PC-9 (cell line): ENCODE measurements at regions not wholly inside any gene's neighbourhood (a gene's known extent, or its start where the extent isn't known, plus 50 kb on each side); places are given as distances from the start of the nearest gene placed in this dataset.

ENCODE experiments used
- EZH2 ChIP-seq: fragments of 200-600 bp; sonication (generic); IDR thresholded peaks from 2 replicates; pipeline ENCODE4 v1.8.0; 2017; ENCODE audit warnings: antibody characterized with exemption, low read depth
- TF ChIP-seq, protein P1 (sequence below): fragments of 200-600 bp; sonication (generic); conservative IDR thresholded peaks from 2 replicates; pipeline ENCODE4 v1.6.1; 2017; ENCODE audit warnings: mixed run types, antibody characterized with exemption, mild to moderate bottlenecking, moderate library complexity

GRCh38 chr10:106502641-106503040, 661.9 kb downstream of the SORCS1 start:
- TF ChIP-seq, protein P1, sequence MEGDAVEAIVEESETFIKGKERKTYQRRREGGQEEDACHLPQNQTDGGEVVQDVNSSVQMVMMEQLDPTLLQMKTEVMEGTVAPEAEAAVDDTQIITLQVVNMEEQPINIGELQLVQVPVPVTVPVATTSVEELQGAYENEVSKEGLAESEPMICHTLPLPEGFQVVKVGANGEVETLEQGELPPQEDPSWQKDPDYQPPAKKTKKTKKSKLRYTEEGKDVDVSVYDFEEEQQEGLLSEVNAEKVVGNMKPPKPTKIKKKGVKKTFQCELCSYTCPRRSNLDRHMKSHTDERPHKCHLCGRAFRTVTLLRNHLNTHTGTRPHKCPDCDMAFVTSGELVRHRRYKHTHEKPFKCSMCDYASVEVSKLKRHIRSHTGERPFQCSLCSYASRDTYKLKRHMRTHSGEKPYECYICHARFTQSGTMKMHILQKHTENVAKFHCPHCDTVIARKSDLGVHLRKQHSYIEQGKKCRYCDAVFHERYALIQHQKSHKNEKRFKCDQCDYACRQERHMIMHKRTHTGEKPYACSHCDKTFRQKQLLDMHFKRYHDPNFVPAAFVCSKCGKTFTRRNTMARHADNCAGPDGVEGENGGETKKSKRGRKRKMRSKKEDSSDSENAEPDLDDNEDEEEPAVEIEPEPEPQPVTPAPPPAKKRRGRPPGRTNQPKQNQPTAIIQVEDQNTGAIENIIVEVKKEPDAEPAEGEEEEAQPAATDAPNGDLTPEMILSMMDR, result no peak
- TF ChIP-seq EZH2, result no peak
